Fibroblast of the aortic adventitia (primary cell): ENCODE measurements at regions not wholly inside any gene's neighbourhood (a gene's known extent, or its start where the extent isn't known, plus 50 kb on each side); places are given as distances from the start of the nearest gene placed in this dataset. TPM values are rescaled to one million over a fixed set of nuclear protein-coding genes. Genes with fewer than 3 reads are reported as not detected.

Source experiments
- DNase-seq: peaks from one replicate; pipeline ENCODE4 v3.0.0-alpha.2; 2010; ENCODE audit warnings: low read depth
- H3K4me3 ChIP-seq: 2 replicates; pipeline ENCODE4 v1.5.1; 2011; ENCODE audit warnings: low read depth, mild to moderate bottlenecking, control low read depth, low read length, moderate library complexity
- small RNA-seq: library from RNA; depleted of rRNA; stranded (forward); fragments of <200 nt; gene quantifications from one replicate; pipeline ENCODE3, GENCODE V24; 2012
- TF ChIP-seq, protein P1 (sequence below): IDR thresholded peaks from 2 replicates; pipeline ENCODE4 v1.5.1; 2011; ENCODE audit warnings: mild to moderate bottlenecking, low read length, control low read depth, inconsistent platforms; ENCODE audit not compliant: insufficient read depth

GRCh38 chr7:96936621-96937020 is 68.7 kb upstream of the DLX6 start:
- no peak overlapping the region for H3K4me3 ChIP-seq
- TF ChIP-seq, protein P1, sequence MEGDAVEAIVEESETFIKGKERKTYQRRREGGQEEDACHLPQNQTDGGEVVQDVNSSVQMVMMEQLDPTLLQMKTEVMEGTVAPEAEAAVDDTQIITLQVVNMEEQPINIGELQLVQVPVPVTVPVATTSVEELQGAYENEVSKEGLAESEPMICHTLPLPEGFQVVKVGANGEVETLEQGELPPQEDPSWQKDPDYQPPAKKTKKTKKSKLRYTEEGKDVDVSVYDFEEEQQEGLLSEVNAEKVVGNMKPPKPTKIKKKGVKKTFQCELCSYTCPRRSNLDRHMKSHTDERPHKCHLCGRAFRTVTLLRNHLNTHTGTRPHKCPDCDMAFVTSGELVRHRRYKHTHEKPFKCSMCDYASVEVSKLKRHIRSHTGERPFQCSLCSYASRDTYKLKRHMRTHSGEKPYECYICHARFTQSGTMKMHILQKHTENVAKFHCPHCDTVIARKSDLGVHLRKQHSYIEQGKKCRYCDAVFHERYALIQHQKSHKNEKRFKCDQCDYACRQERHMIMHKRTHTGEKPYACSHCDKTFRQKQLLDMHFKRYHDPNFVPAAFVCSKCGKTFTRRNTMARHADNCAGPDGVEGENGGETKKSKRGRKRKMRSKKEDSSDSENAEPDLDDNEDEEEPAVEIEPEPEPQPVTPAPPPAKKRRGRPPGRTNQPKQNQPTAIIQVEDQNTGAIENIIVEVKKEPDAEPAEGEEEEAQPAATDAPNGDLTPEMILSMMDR, result no peak
- DNase-seq, result no peak

GRCh38 chr7:96942112-96942511 is 63.2 kb upstream of the DLX6 start:
- no peak for DNase-seq
- TF ChIP-seq, protein P1, result no peak
- H3K4me3 ChIP-seq, result no peak overlapping the region

DNA sequence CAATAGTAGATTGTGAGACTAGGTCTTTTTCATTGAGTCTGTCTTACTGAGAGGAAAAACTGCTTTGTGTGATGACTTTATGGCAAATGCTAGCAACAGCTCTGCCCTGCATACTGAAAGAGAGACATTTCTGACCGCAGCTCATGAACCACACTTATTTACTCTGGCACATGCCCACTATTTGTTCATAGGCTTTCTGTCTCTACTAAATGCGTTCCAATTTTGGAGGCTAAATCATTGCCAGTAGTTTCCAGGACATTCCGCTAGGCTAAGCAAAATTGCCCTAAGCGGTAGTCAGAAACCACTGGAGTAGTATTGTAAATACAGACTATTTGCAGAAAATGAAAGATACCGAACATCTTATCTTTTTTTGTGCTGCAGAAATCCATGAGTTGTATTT is 55.6 kb upstream of the DLX6 start:
- DNase-seq, result peak; percentile 72
- H3K4me3 ChIP-seq, result no peak overlapping the region
- TF ChIP-seq, protein P1, result no peak

- TF ChIP-seq, protein P1, result no peak
- H3K4me3 ChIP-seq, result no peak overlapping the region
- peak; percentile 49 for DNase-seq
Observed at GRCh38 chr7:96952974-96953391, 52.4 kb upstream of the DLX6 start.

GRCh38 chr7:96953676-96954513 is 51.5 kb upstream of the DLX6 start:
- H3K4me3 ChIP-seq, result no peak overlapping the region
- no peak for DNase-seq
- TF ChIP-seq, protein P1, result no peak

Small RNA genes lying in the stretch of these regions (small RNA-seq; reads per million reads assigned to genes)
- gene RN7SL252P, result not detected
